ENCODE measurements at regions not wholly inside any gene's neighbourhood (a gene's known extent, or its start where the extent isn't known, plus 50 kb on each side); places are given as distances from the start of the nearest gene placed in this dataset.
"Not testable (repeated sequence)": the region's sequence is repeated elsewhere in the genome, so short reads cannot be mapped to it uniquely, and the experiment has no call there.

- DNase-seq (ENCODE audit: extremely low read depth in 1 of 2, low read depth in 1 of 2): no peak
These were observed 152.6 kb downstream of the MAGEB17 start for GRCh38 chrX:16319929-16320328.

- DNase-seq (ENCODE audit: extremely low read depth in 1 of 2, low read depth in 1 of 2): no peak
These were observed 153.6 kb downstream of the MAGEB17 start for GRCh38 chrX:16320765-16321355.

GRCh38 chrX:16333453-16333852, 166.2 kb downstream of the MAGEB17 start:
- no peak for DNase-seq (ENCODE audit: extremely low read depth in 1 of 2, low read depth in 1 of 2)

- no peak for DNase-seq (ENCODE audit: extremely low read depth in 1 of 2, low read depth in 1 of 2)
These were observed 167.9 kb downstream of the MAGEB17 start for GRCh38 chrX:16335181-16335580.

GRCh38 chrX:16347968-16348670, 180.8 kb downstream of the MAGEB17 start:
- DNase-seq (ENCODE audit: extremely low read depth in 1 of 2, low read depth in 1 of 2): no peak

DNA sequence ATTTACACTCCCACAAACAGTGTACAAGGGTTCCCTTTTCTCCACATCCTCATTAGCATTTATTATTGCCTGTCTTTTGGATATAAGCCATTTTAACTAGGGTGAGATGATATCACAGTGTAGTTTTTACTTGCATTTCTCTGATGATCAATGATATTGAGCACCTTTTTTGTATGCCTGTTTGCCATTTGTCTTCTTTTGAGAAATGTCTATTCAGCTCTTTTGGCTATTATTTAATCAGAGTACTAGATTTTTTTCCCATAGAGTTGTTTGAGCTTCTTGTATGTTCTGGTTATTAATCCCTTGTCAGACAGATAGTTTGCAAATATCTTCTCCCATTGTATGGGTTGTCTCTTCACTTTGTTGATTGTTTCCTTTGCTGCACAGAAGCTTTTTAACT, 190.6 kb downstream of the MAGEB17 start:
- no peak for DNase-seq (ENCODE audit: extremely low read depth in 1 of 2, low read depth in 1 of 2)

GRCh38 chrX:16360056-16360455, 192.8 kb downstream of the MAGEB17 start:
- not testable (repeated sequence) for DNase-seq (ENCODE audit: extremely low read depth in 1 of 2, low read depth in 1 of 2)

GRCh38 chrX:16368696-16369095, 201.4 kb downstream of the MAGEB17 start:
- no peak for DNase-seq (ENCODE audit: extremely low read depth in 1 of 2, low read depth in 1 of 2)

DNA sequence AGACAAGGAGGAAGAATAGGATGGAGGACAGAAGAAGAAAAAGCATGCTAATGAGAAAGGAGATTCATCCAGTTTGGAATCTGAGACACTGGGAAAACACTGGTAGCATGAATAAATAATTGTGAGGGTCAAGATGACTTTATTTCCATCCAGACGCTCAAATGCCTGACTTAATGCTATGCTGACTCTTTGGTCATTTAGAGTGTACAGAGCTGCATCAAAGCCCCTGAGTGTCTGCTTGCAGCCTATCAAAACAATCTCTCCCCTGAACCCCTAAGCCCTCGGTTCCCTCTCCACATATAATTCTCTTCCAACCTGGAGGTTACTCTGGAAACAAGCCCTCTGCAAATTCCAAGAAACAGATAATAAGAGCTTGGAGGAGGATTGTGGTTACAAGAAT, 208.8 kb downstream of the MAGEB17 start:
- no peak for DNase-seq (ENCODE audit: extremely low read depth in 1 of 2, low read depth in 1 of 2)

DNA sequence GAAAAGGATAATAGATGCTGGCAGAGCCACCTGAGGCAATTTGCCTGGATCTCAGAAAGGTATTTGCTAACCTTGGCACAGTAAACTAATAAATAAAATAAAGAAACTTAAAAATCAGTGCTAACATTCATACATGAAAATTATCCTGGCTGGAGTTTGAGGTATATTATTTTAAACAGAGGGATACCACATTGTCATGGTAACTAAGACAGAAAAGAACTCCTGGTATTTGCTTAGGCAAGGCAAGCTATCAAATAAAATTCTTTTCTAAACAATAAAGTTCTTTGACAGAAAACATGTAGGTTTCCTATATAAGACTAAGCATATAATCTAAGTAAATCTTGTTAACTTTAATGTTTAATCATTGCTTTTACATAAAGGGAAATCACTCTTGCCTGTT, 218.8 kb downstream of the MAGEB17 start:
- DNase-seq (ENCODE audit: extremely low read depth in 1 of 2, low read depth in 1 of 2): no peak

- no peak for DNase-seq (ENCODE audit: extremely low read depth in 1 of 2, low read depth in 1 of 2)
These were observed 225.3 kb downstream of the MAGEB17 start for GRCh38 chrX:16392597-16392996.

DNA sequence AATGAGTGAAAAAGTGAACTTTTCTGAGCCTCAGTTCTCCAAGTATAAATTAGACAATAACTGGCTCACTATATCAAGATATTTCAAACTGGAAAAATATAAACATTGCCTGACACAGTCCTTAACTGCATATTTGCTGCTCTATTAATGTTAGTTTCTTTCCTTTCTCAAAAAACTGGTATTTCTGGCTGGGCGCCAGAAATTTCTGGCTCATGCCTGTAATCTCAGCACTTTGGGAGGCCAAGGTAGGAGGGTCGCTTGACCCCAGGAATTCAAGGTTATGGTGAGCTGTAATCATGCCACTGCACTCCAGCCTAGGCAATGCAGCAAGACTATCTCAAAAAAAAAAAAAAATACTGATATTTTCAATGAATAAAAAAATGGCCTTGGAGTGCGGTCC, 227.0 kb downstream of the MAGEB17 start:
- DNase-seq (ENCODE audit: extremely low read depth in 1 of 2, low read depth in 1 of 2): no peak

- no peak for DNase-seq (ENCODE audit: extremely low read depth in 1 of 2, low read depth in 1 of 2)
These were observed 236.5 kb downstream of the MAGEB17 start for GRCh38 chrX:16403808-16404207.

DNA sequence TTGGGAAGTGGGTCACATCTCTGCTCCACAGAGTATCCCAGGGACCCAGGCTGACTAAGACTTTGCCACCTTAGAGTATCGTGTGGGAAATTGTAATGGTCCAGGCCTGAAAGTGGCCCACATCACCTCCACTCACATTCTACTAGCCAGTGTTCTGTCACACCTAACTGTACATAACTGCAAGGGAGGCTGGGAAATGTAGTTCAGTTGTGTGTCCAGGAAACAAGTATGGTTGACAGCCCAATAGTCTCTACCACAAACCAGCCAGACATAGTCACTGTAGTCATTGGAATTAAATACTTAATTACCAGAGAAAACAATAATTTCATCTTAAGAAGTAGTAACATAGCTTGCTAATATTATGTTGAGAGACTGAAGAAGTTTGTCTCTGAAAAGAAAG, 233.4 kb upstream of the S100G start:
- DNase-seq (ENCODE audit: extremely low read depth in 1 of 2, low read depth in 1 of 2): no peak

GRCh38 chrX:16418650-16419049, 231.3 kb upstream of the S100G start:
- DNase-seq (ENCODE audit: extremely low read depth in 1 of 2, low read depth in 1 of 2): no peak

GRCh38 chrX:16427668-16428067, 222.3 kb upstream of the S100G start:
- no peak for DNase-seq (ENCODE audit: extremely low read depth in 1 of 2, low read depth in 1 of 2)

DNA sequence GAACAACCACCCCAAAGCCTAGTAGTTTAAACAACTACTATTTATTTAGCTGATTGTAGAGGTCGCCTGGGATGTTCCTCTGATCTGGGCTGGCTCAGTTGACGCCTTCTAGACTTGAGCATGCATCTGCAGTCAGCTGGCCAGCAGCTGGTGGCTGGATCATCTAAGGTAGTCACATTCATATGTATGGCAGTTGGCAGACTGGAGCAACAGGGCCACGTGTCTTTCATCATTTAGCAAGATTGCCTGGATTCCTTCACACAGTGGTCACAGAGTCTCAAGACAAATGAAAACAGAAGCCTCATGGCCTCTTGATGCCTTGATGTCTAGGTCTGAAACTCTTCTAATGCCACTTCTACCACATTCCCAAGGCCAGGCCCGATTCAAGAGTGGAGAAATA, 220.6 kb upstream of the S100G start:
- no peak for DNase-seq (ENCODE audit: extremely low read depth in 1 of 2, low read depth in 1 of 2)

DNA sequence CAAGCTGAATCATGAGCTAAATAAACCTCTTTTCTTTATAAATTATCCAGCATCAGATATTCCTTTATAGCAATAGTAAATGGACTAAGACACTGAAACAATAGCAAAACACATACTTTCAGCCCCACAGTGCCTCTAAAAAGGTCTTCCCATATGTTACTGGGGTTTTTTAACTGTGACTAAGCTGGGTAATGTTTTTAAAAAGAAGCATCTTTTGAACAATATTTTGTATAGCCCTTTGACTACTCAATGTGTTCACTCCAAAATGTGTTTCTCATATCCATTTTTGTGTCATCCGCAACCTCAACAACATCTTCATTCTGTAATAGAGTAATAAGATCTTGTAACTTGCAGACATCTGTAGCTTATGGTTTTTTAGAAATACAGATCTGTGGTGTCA, 218.7 kb upstream of the S100G start:
- DNase-seq (ENCODE audit: extremely low read depth in 1 of 2, low read depth in 1 of 2): no peak

- no peak for DNase-seq (ENCODE audit: extremely low read depth in 1 of 2, low read depth in 1 of 2)
These were observed 216.9 kb upstream of the S100G start for GRCh38 chrX:16433021-16433420.

DNA sequence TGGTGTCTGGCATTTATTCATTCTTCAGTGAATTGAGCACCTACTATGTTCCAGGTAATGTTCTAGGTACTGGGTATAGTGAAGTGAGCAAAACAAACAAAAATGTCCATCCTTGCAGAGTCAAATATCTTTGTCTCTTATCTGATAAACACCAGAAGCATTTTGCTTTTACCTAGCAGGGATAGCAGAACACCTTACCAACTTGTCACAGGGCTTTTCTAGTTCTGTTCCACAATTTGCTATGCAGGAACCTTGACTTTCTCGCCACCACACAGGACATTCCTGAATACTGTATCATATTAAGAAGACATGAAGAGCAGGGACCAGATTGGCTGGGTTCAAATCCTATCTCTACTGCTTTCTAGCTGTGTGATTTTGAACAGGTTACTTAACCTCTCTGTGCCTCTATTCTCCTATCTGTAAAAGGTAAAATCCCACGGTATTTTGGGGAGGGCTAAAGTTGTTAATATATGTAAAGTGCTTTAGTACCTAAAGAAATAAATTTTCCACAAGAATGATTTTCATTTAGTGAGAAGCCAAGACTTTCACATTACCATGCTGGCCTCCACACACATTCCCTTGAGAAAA, 214.5 kb upstream of the S100G start:
- DNase-seq (ENCODE audit: extremely low read depth in 1 of 2, low read depth in 1 of 2): no peak

- peak in 1 of 2 donors; percentile 31 for DNase-seq (ENCODE audit: extremely low read depth in 1 of 2, low read depth in 1 of 2)
These were observed 213.4 kb upstream of the S100G start for GRCh38 chrX:16436348-16437188.

GRCh38 chrX:16440446-16440845, 209.5 kb upstream of the S100G start:
- DNase-seq (ENCODE audit: extremely low read depth in 1 of 2, low read depth in 1 of 2): no peak
